IMR-90 (cell line): ENCODE measurements at regions not wholly inside any gene's neighbourhood (a gene's known extent, or its start where the extent isn't known, plus 50 kb on each side); places are given as distances from the start of the nearest gene placed in this dataset.

Experiments
- CEBPB ChIP-seq: IDR thresholded peaks from 2 replicates; pipeline ENCODE4 v1.6.1; 2012; ENCODE audit warnings: low read depth, low read length, improper control_type of control experiment
- CTCF ChIP-seq: conservative IDR thresholded peaks from 2 replicates; pipeline ENCODE4 v1.5.1; 2012; ENCODE audit warnings: mild to moderate bottlenecking, low read depth, low read length, improper control_type of control experiment
- MAZ ChIP-seq: IDR thresholded peaks from 2 replicates; pipeline ENCODE4 v1.6.1; 2012; ENCODE audit warnings: low read depth, mild to moderate bottlenecking, low read length, improper control_type of control experiment, moderate library complexity, borderline replicate concordance
- MXI1 ChIP-seq: IDR thresholded peaks from 2 replicates; pipeline ENCODE4 v1.6.1; 2012; ENCODE audit warnings: low read depth, mild to moderate bottlenecking, low read length, moderate library complexity, borderline replicate concordance
- POLR2A ChIP-seq: IDR thresholded peaks from 2 replicates; pipeline ENCODE4 v1.6.1; 2012; ENCODE audit warnings: mild to moderate bottlenecking, low read depth, low read length
- SMC3 ChIP-seq: fragments of 150-350 bp; IDR thresholded peaks from 2 replicates; pipeline ENCODE4 v1.6.1; 2016; ENCODE audit warnings: low read depth, mild to moderate bottlenecking, antibody characterized with exemption, low read length, moderate library complexity

GRCh38 chr7:32214913-32215312 is 144.7 kb upstream of the PDE1C start:
- no peak for TF ChIP-seq CTCF
- TF ChIP-seq SMC3 = no peak
- TF ChIP-seq POLR2A = no peak
- no peak for TF ChIP-seq MAZ
- TF ChIP-seq CEBPB = no peak
- TF ChIP-seq MXI1 = no peak
